Esophagus (tissue), 2 donors: ENCODE measurements at regions not wholly inside any gene's neighbourhood (a gene's known extent, or its start where the extent isn't known, plus 50 kb on each side); places are given as distances from the start of the nearest gene placed in this dataset.

Experiments used
- H3K27ac ChIP-seq, 2 donors: one replicate each; pipeline ENCODE4 v1.5.1; 2013; ENCODE audit warnings: low read depth in 2 of 2, mild to moderate bottlenecking in 2 of 2, inconsistent platforms in 1 of 2, low read length in 1 of 2, moderate library complexity in 1 of 2
- H3K27me3 ChIP-seq, 2 donors: one replicate each; pipeline ENCODE4 v1.6.1; 2013; ENCODE audit warnings: low read length in 2 of 2, control low read depth in 1 of 2, mild to moderate bottlenecking in 1 of 2; ENCODE audit not compliant: insufficient read depth in 2 of 2, control insufficient read depth in 1 of 2
- H3K36me3 ChIP-seq, 2 donors: one replicate each; pipeline ENCODE4 v1.6.1; 2013; ENCODE audit warnings: low read length in 1 of 2; ENCODE audit not compliant: control insufficient read depth in 2 of 2, insufficient read depth in 2 of 2
- H3K4me1 ChIP-seq, 2 donors: one replicate each; pipeline ENCODE4 v1.6.1; 2013; ENCODE audit warnings: low read length in 1 of 2; ENCODE audit not compliant: control insufficient read depth in 2 of 2, insufficient read depth in 2 of 2
- H3K4me3 ChIP-seq, 2 donors: one replicate each; pipeline ENCODE4 v1.5.1; 2013; ENCODE audit warnings: low read length in 2 of 2, mild to moderate bottlenecking in 2 of 2, low read depth in 1 of 2, moderate library complexity in 1 of 2
- H3K9me3 ChIP-seq, 2 donors: one replicate each; pipeline ENCODE4 v1.6.1; 2013; ENCODE audit warnings: mild to moderate bottlenecking in 2 of 2, low read depth in 1 of 2, low read length in 1 of 2, moderate library complexity in 1 of 2; ENCODE audit not compliant: control insufficient read depth in 2 of 2, insufficient read depth in 1 of 2
- WGBS, 2 donors: extraction: QIAGEN DNeasy Blood & Tissue Kit; methylation state at CpG; one replicate each; pipeline ENCODE4 v1.1.7; 2013; 5-methylcytosine and 5-hydroxymethylcytosine counted together
- donor health status: healthy with polysubstance abuse.
- donor health status: Bipolar disorder and iron deficiency.

- Histone ChIP-seq H3K27ac (no peak overlapping the region), H3K4me1 (no peaks in the 10 kb centered on the region), H3K4me3 (no peak overlapping the region), H3K9me3 (no peaks in the 10 kb centered on the region), H3K36me3 (no peaks in the 10 kb centered on the region), H3K27me3 (no peaks in the 10 kb centered on the region)
- WGBS, 2 donors: 65 to 67% methylated on average over 2 of the region's 2 CpGs
Observed at GRCh38 chr1:194045416-194045815, 859.0 kb upstream of the B3GALT2 start.

GRCh38 chr1:194044892-194045291 is 858.5 kb upstream of the B3GALT2 start:
- H3K4me3 ChIP-seq: no peak overlapping the region
- H3K36me3 ChIP-seq: no peaks in the 10 kb centered on the region
- H3K27me3 ChIP-seq: no peaks in the 10 kb centered on the region
- H3K27ac ChIP-seq: no peak overlapping the region
- WGBS, 2 donors: 93 to 94% methylated on average over 1 of the region's 1 CpG
- no peaks in the 10 kb centered on the region for H3K9me3 ChIP-seq
- no peaks in the 10 kb centered on the region for H3K4me1 ChIP-seq

- Histone ChIP-seq H3K4me1 (no peaks in the 10 kb centered on the region), H3K27ac (no peak overlapping the region), H3K4me3 (no peak overlapping the region), H3K36me3 (no peaks in the 10 kb centered on the region), H3K9me3 (no peaks in the 10 kb centered on the region), H3K27me3 (no peaks in the 10 kb centered on the region)
- 59 to 66% methylated on average over 5 of the region's 5 CpGs for WGBS, 2 donors
Observed at GRCh38 chr1:194043984-194044755, 857.8 kb upstream of the B3GALT2 start.

- Histone ChIP-seq H3K9me3 (no peaks in the 10 kb centered on the region), H3K4me3 (no peak overlapping the region), H3K4me1 (no peaks in the 10 kb centered on the region), H3K27ac (no peak overlapping the region), H3K27me3 (no peaks in the 10 kb centered on the region), H3K36me3 (no peaks in the 10 kb centered on the region)
- 76 to 88% methylated on average over 3 of the region's 3 CpGs for WGBS, 2 donors
Observed at GRCh38 chr1:194042736-194043135, 856.3 kb upstream of the B3GALT2 start.

- no peaks in the 10 kb centered on the region for H3K4me1 ChIP-seq
- 71 to 73% methylated on average over 1 of the region's 1 CpG for WGBS, 2 donors
- no peaks in the 10 kb centered on the region for H3K27me3 ChIP-seq
Observed at GRCh38 chr1:194040496-194040895, 854.1 kb upstream of the B3GALT2 start.

GRCh38 chr1:194039578-194039977 is 853.2 kb upstream of the B3GALT2 start:
- Histone ChIP-seq H3K4me1 (no peaks in the 10 kb centered on the region), H3K27me3 (no peaks in the 10 kb centered on the region), H3K27ac (no peak overlapping the region), H3K36me3 (no peaks in the 10 kb centered on the region), H3K4me3 (no peak overlapping the region), H3K9me3 (no peaks in the 10 kb centered on the region)
- WGBS, 2 donors: 38 to 49% methylated on average over 1 of the region's 1 CpG

More at GRCh38 chr1:194040496-194040895, 854.1 kb upstream of the B3GALT2 start:
- no peaks in the 10 kb centered on the region for H3K36me3 ChIP-seq
- no peaks in the 10 kb centered on the region for H3K9me3 ChIP-seq
- H3K27ac ChIP-seq: no peak overlapping the region
- H3K4me3 ChIP-seq: no peak overlapping the region

GRCh38 chr1:194033646-194034045 is 847.2 kb upstream of the B3GALT2 start:
- H3K9me3 ChIP-seq: no peaks in the 10 kb centered on the region

GRCh38 chr1:194028002-194028401 is 841.6 kb upstream of the B3GALT2 start:
- no peaks in the 10 kb centered on the region for H3K36me3 ChIP-seq
- 52 to 55% methylated on average over 1 of the region's 1 CpG for WGBS, 2 donors
- no peaks in the 10 kb centered on the region for H3K4me1 ChIP-seq
- H3K4me3 ChIP-seq: no peak overlapping the region
- no peak overlapping the region for H3K27ac ChIP-seq
- H3K9me3 ChIP-seq: no peaks in the 10 kb centered on the region
- no peaks in the 10 kb centered on the region for H3K27me3 ChIP-seq

More at GRCh38 chr1:194033646-194034045, 847.2 kb upstream of the B3GALT2 start:
- H3K27me3 ChIP-seq: no peaks in the 10 kb centered on the region
- H3K4me3 ChIP-seq: no peak overlapping the region
- no peaks in the 10 kb centered on the region for H3K4me1 ChIP-seq
- H3K36me3 ChIP-seq: no peaks in the 10 kb centered on the region
- H3K27ac ChIP-seq: no peak overlapping the region

GRCh38 chr1:194026422-194026821 is 840.0 kb upstream of the B3GALT2 start:
- 92% methylated on average over 3 of the region's 3 CpGs for WGBS, 2 donors
- H3K9me3 ChIP-seq: no peaks in the 10 kb centered on the region
- H3K27me3 ChIP-seq: no peaks in the 10 kb centered on the region
- H3K36me3 ChIP-seq: no peaks in the 10 kb centered on the region
- H3K27ac ChIP-seq: no peak overlapping the region
- H3K4me3 ChIP-seq: no peak overlapping the region
- H3K4me1 ChIP-seq: no peaks in the 10 kb centered on the region

GRCh38 chr1:194024659-194025058 is 838.2 kb upstream of the B3GALT2 start:
- no peaks in the 10 kb centered on the region for H3K36me3 ChIP-seq
- no peak overlapping the region for H3K27ac ChIP-seq
- no peaks in the 10 kb centered on the region for H3K4me1 ChIP-seq
- H3K4me3 ChIP-seq: no peak overlapping the region
- 45 to 55% methylated on average over 2 of the region's 2 CpGs for WGBS, 2 donors
- no peaks in the 10 kb centered on the region for H3K27me3 ChIP-seq
- H3K9me3 ChIP-seq: no peaks in the 10 kb centered on the region
